Gastroesophageal sphincter (tissue), 3 donors: ENCODE measurements at regions not wholly inside any gene's neighbourhood (a gene's known extent, or its start where the extent isn't known, plus 50 kb on each side); places are given as distances from the start of the nearest gene placed in this dataset.

Experiments used
- EP300 ChIP-seq: sonication (generic); formaldehyde crosslinking; IDR thresholded peaks from one replicate; pipeline ENCODE4 v1.6.1; 2017; ENCODE audit warnings: antibody characterized with exemption, mild to moderate bottlenecking
- POLR2A ChIP-seq, 2 donors: fragments of 450-650 bp; IDR thresholded peaks; one replicate each; pipeline ENCODE4 v1.6.1; 2017; ENCODE audit warnings: antibody characterized with exemption in 2 of 2, mild to moderate bottlenecking in 2 of 2, moderate library complexity in 1 of 2
- POLR2AphosphoS5 ChIP-seq: sonication (generic); formaldehyde crosslinking; IDR thresholded peaks from one replicate; pipeline ENCODE4 v1.6.1; 2017; ENCODE audit warnings: antibody characterized with exemption
- TF ChIP-seq, protein P1 (sequence below), 4 experiments: fragments of 200-600 bp in 2 of 4; fragments of 450-650 bp in 2 of 4; sonication (generic) in 1 of 4; IDR thresholded peaks; one replicate each; pipeline ENCODE4 v1.5.1; 2017 to 2019; ENCODE audit warnings: antibody characterized with exemption in 4 of 4, mild to moderate bottlenecking in 2 of 4, moderate library complexity in 2 of 4

GRCh38 chr12:124080649-124081048 is 107.6 kb downstream of the ZNF664 start:
- no peak for TF ChIP-seq POLR2AphosphoS5
- TF ChIP-seq, protein P1, sequence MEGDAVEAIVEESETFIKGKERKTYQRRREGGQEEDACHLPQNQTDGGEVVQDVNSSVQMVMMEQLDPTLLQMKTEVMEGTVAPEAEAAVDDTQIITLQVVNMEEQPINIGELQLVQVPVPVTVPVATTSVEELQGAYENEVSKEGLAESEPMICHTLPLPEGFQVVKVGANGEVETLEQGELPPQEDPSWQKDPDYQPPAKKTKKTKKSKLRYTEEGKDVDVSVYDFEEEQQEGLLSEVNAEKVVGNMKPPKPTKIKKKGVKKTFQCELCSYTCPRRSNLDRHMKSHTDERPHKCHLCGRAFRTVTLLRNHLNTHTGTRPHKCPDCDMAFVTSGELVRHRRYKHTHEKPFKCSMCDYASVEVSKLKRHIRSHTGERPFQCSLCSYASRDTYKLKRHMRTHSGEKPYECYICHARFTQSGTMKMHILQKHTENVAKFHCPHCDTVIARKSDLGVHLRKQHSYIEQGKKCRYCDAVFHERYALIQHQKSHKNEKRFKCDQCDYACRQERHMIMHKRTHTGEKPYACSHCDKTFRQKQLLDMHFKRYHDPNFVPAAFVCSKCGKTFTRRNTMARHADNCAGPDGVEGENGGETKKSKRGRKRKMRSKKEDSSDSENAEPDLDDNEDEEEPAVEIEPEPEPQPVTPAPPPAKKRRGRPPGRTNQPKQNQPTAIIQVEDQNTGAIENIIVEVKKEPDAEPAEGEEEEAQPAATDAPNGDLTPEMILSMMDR (IDR thresholded peaks at IDR 0.05), result no peak
- no peak for TF ChIP-seq POLR2A (IDR thresholded peaks at IDR 0.05)
- no peak for TF ChIP-seq EP300
